GM12878 (cell line): ENCODE measurements at regions not wholly inside any gene's neighbourhood (a gene's known extent, or its start where the extent isn't known, plus 50 kb on each side); places are given as distances from the start of the nearest gene placed in this dataset.

Experiments used
- ATAC-seq: fragments of 200-7000 bp; cut with Tn5 transposase; 3 replicates; pipeline ENCODE4 v1.9.1; 2020; ENCODE audit warnings: mild to moderate bottlenecking, moderate library complexity
- BruUV-seq: library from RNA; stranded (reverse); fragments of 400-500 nt; replicated peaks from 2 replicates; lab custom pipeline; 2021; lab: Mats Ljungman, UMichigan
- CTCF ChIA-PET: fragments of 300-600 bp; sonication (Branson Sonifier 250); formaldehyde crosslinking; extraction: SDS; loops from one replicate; lab custom pipeline; 2021; ENCODE audit warnings: inconsistent platforms; lab: Yijun Ruan, JAX
- POLR2A ChIA-PET: fragments of 350-600 bp; formaldehyde crosslinking; extraction: SDS; loops from one replicate; lab custom pipeline; 2021; ENCODE audit warnings: inconsistent platforms; lab: Charles Lee
- RAD21 ChIA-PET: fragments of 300-600 bp; sonication (Branson Sonifier 250); formaldehyde crosslinking; loops from one replicate; lab custom pipeline; 2023; ENCODE audit warnings: antibody characterized with exemption; ENCODE audit not compliant: unreplicated experiment; lab: Charles Lee
- SMC1A ChIA-PET: fragments of 300-600 bp; sonication (Branson Sonifier 250); formaldehyde crosslinking; loops from one replicate; lab custom pipeline; 2023; ENCODE audit not compliant: unreplicated experiment, uncharacterized antibody; lab: Charles Lee
- DNase-seq: peaks from one replicate; pipeline ENCODE4 v3.0.0-alpha.2; 2011; ENCODE audit warnings: low read depth, low spot score
- FAIRE-seq: peaks from 3 replicates; lab custom pipeline; 2011; peaks lifted over from hg19 to GRCh38; lab: Jason Lieb, UNC
- H2AFZ ChIP-seq: 2 replicates; pipeline ENCODE4 v1.6.0; 2011; ENCODE audit warnings: low read depth, low read length, control low read depth; ENCODE audit not compliant: control insufficient read depth
- H3K27ac ChIP-seq: 2 replicates; pipeline ENCODE4 v1.5.1; 2011; ENCODE audit warnings: control low read depth; ENCODE audit not compliant: control insufficient read depth, insufficient read depth
- H3K27me3 ChIP-seq, 2 experiments: replicated peaks in 1 of 2; 2 replicates each; pipeline versions ENCODE4 v1.6.0 to v1.6.1; 2011; ENCODE audit warnings: low read length in 1 of 2; ENCODE audit not compliant: control insufficient read depth in 2 of 2, insufficient read depth in 2 of 2
- H3K36me3 ChIP-seq, 2 experiments: 2 replicates each; pipeline ENCODE4 v1.5.1; 2011; ENCODE audit warnings: low read length in 1 of 2; ENCODE audit not compliant: control insufficient read depth in 2 of 2, insufficient read depth in 2 of 2
- H3K4me1 ChIP-seq: 2 replicates; pipeline ENCODE4 v1.6.1; 2011; ENCODE audit warnings: mild to moderate bottlenecking, low read length, moderate library complexity, mixed read lengths; ENCODE audit not compliant: control insufficient read depth, insufficient read depth
- H3K4me2 ChIP-seq: 2 replicates; pipeline ENCODE4 v1.6.0; 2011; ENCODE audit warnings: control low read depth; ENCODE audit not compliant: control insufficient read depth, insufficient read depth
- H3K4me3 ChIP-seq: fragments of 200-600 bp; sonication (generic); 2 replicates; pipeline ENCODE4 v1.5.1; 2016
- H3K79me2 ChIP-seq: 2 replicates; pipeline ENCODE4 v1.6.0; 2011; ENCODE audit warnings: low read length; ENCODE audit not compliant: control insufficient read depth, insufficient read depth
- H3K9ac ChIP-seq: 2 replicates; pipeline ENCODE4 v1.8.0; 2011; ENCODE audit warnings: low read length, control low read depth, mixed read lengths; ENCODE audit not compliant: control insufficient read depth, insufficient read depth
- H3K9me3 ChIP-seq: replicated peaks from 3 replicates; pipeline ENCODE4 v1.5.1; 2011; ENCODE audit warnings: mild to moderate bottlenecking, low read length; ENCODE audit not compliant: control insufficient read depth, insufficient read depth
- H4K20me1 ChIP-seq: 2 replicates; pipeline ENCODE4 v1.6.0; 2011; ENCODE audit not compliant: control insufficient read depth, insufficient read depth
- GABPA ChIP-seq: IDR thresholded peaks from 2 replicates; pipeline ENCODE4 v1.6.1; 2014; ENCODE audit warnings: antibody characterized with exemption, low read depth, mild to moderate bottlenecking, inconsistent platforms
- NFYB ChIP-seq: IDR thresholded peaks from 2 replicates; pipeline ENCODE4 v1.6.1; 2011; ENCODE audit warnings: low read depth, mild to moderate bottlenecking, low read length, improper control_type of control experiment, moderate library complexity; ENCODE audit not compliant: insufficient read depth
- RCOR1 ChIP-seq: conservative IDR thresholded peaks from 2 replicates; pipeline ENCODE4 v1.6.1; 2012; ENCODE audit warnings: low read depth, low read length, improper control_type of control experiment
- RELA ChIP-seq: fragments of 450-650 bp; IDR thresholded peaks from 2 replicates; pipeline ENCODE4 v1.8.0; 2014; ENCODE audit warnings: borderline replicate concordance; ENCODE audit not compliant: partially characterized antibody
- SP1 ChIP-seq: IDR thresholded peaks from one replicate; pipeline ENCODE4 v1.6.1; 2011; ENCODE audit warnings: low read depth, low read length
- WGBS: methylation state at CpG from one replicate; pipeline ENCODE4 v1.1.6; 2016; ENCODE audit warnings: low lambda C conversion rate; ENCODE audit not compliant: insufficient replicate concordance, insufficient coverage; ENCODE audit errors: missing lambda C conversion rate; 5-methylcytosine and 5-hydroxymethylcytosine counted together
- in situ Hi-C: fragments of 300-500 bp; cut with MboI; formaldehyde crosslinking; loops from 9 replicates; pipeline ENCODE4 v1.14.3; 2018; ENCODE audit warnings: mixed read lengths
- intact Hi-C: fragments of 100-400 bp; cut with micrococcal nuclease; formaldehyde crosslinking; loops from one replicate; pipeline ENCODE4 v1.14.2; 2022; ENCODE audit not compliant: unreplicated experiment
- TF ChIP-seq, protein P1 (sequence below): IDR thresholded peaks from 2 replicates; pipeline ENCODE4 v1.6.1; 2012; ENCODE audit warnings: mild to moderate bottlenecking, low read depth, low read length

DNA sequence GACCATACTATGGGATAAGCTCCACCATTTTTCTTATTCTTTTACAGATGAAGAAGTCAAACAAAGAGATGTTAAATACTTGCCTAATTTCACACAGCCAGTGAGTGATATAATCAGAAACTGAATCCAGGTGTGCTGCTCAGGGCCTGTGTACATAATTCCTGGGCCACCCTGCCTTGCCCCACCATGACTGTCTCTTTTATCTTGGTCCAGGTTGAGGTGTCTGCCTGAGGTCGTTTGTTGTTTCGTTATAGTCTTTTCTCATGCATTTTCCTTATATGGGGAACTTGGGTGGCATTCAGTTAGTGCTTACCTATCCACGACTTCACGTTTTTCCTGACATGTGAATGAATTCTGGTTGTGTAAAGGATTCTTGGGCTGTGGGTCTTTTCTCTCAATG lies 277.6 kb downstream of the COL12A1 start:
- Histone ChIP-seq H2AFZ (no peak overlapping the region), H3K4me3 (no peak overlapping the region), H3K9me3 (no peaks in the 10 kb centered on the region), H3K9ac (no peak overlapping the region), H3K4me1 (no peaks in the 10 kb centered on the region), H4K20me1 (no peaks in the 10 kb centered on the region), H3K27me3 (no peaks in the 10 kb centered on the region), H3K27ac (no peak overlapping the region), H3K36me3 (no peaks in the 10 kb centered on the region), H3K79me2 (no peaks in the 10 kb centered on the region), H3K4me2 (no peak overlapping the region)
- in situ Hi-C loops = no loop called here
- POLR2A ChIA-PET = no interaction called here
- no TSS peak for BruUV-seq
- TF ChIP-seq RCOR1 (no peak), NFYB (no peak), GABPA (no peak), SP1 (no peak), RELA (no peak)
- TF ChIP-seq, protein P1, sequence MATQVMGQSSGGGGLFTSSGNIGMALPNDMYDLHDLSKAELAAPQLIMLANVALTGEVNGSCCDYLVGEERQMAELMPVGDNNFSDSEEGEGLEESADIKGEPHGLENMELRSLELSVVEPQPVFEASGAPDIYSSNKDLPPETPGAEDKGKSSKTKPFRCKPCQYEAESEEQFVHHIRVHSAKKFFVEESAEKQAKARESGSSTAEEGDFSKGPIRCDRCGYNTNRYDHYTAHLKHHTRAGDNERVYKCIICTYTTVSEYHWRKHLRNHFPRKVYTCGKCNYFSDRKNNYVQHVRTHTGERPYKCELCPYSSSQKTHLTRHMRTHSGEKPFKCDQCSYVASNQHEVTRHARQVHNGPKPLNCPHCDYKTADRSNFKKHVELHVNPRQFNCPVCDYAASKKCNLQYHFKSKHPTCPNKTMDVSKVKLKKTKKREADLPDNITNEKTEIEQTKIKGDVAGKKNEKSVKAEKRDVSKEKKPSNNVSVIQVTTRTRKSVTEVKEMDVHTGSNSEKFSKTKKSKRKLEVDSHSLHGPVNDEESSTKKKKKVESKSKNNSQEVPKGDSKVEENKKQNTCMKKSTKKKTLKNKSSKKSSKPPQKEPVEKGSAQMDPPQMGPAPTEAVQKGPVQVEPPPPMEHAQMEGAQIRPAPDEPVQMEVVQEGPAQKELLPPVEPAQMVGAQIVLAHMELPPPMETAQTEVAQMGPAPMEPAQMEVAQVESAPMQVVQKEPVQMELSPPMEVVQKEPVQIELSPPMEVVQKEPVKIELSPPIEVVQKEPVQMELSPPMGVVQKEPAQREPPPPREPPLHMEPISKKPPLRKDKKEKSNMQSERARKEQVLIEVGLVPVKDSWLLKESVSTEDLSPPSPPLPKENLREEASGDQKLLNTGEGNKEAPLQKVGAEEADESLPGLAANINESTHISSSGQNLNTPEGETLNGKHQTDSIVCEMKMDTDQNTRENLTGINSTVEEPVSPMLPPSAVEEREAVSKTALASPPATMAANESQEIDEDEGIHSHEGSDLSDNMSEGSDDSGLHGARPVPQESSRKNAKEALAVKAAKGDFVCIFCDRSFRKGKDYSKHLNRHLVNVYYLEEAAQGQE = no peak
- SMC1A ChIA-PET = no interaction called here
- RAD21 ChIA-PET = no interaction called here
- FAIRE-seq (no peak), ATAC-seq (no peak), DNase-seq (no peak)
- intact Hi-C loops = no loop called here
- WGBS = 0% methylated on average over 4 of the region's 4 CpGs
- CTCF ChIA-PET = no interaction called here
